H1 (cell line): ENCODE measurements at regions not wholly inside any gene's neighbourhood (a gene's known extent, or its start where the extent isn't known, plus 50 kb on each side); places are given as distances from the start of the nearest gene placed in this dataset.

ENCODE experiments used
- CHD7 ChIP-seq: fragments of 300-600 bp; sonication (generic); IDR thresholded peaks from 2 replicates; pipeline ENCODE4 v1.7.1; 2012; ENCODE audit warnings: low read length, moderate library complexity, mild to moderate bottlenecking, inconsistent platforms; ENCODE audit not compliant: insufficient replicate concordance
- EGR1 ChIP-seq: IDR thresholded peaks from 2 replicates; pipeline ENCODE4 v1.6.1; 2011; ENCODE audit warnings: low read depth, low read length, borderline replicate concordance
- FOSL1 ChIP-seq: IDR thresholded peaks from 2 replicates; pipeline ENCODE4 v1.6.1; 2011; ENCODE audit warnings: mild to moderate bottlenecking, low read depth, low read length, moderate library complexity; ENCODE audit not compliant: insufficient read depth
- GABPA ChIP-seq: IDR thresholded peaks from 2 replicates; pipeline ENCODE4 v1.6.1; 2011; ENCODE audit warnings: mild to moderate bottlenecking, low read length, moderate library complexity, borderline replicate concordance; ENCODE audit not compliant: insufficient read depth
- HDAC6 ChIP-seq: IDR thresholded peaks from one replicate; pipeline ENCODE4 v1.7.1; 2012; ENCODE audit warnings: low read depth, mild to moderate bottlenecking, inconsistent platforms, low read length, moderate library complexity
- MAX ChIP-seq: IDR thresholded peaks from 2 replicates; pipeline ENCODE4 v1.6.1; 2012; ENCODE audit warnings: inconsistent platforms
- NANOG ChIP-seq: IDR thresholded peaks from 2 replicates; pipeline ENCODE4 v1.6.1; 2011; ENCODE audit warnings: low read length, low read depth, mild to moderate bottlenecking, inconsistent platforms; ENCODE audit not compliant: insufficient read depth, poor library complexity, severe bottlenecking
- RFX5 ChIP-seq: IDR thresholded peaks from 2 replicates; pipeline ENCODE4 v1.6.1; 2011; ENCODE audit warnings: low read depth, low read length, improper control_type of control experiment, borderline replicate concordance
- RNF2 ChIP-seq: fragments of 200-900, 300-1000 bp; sonication (generic); IDR thresholded peaks from 2 replicates; pipeline ENCODE4 v1.7.1; 2016; ENCODE audit warnings: borderline replicate concordance, low read depth, mild to moderate bottlenecking, antibody characterized with exemption, low read length; ENCODE audit not compliant: poor library complexity, severe bottlenecking; ENCODE audit errors: missing control alignments
- SIRT6 ChIP-seq: IDR thresholded peaks from one replicate; pipeline ENCODE4 v1.7.1; 2012; ENCODE audit warnings: low read length, inconsistent platforms
- SP2 ChIP-seq: IDR thresholded peaks from 2 replicates; pipeline ENCODE4 v1.6.1; 2012; ENCODE audit warnings: mild to moderate bottlenecking, low read length, inconsistent platforms
- YY1 ChIP-seq: IDR thresholded peaks from 2 replicates; pipeline ENCODE4 v1.6.1; 2011; ENCODE audit warnings: low read depth, mild to moderate bottlenecking, low read length

DNA sequence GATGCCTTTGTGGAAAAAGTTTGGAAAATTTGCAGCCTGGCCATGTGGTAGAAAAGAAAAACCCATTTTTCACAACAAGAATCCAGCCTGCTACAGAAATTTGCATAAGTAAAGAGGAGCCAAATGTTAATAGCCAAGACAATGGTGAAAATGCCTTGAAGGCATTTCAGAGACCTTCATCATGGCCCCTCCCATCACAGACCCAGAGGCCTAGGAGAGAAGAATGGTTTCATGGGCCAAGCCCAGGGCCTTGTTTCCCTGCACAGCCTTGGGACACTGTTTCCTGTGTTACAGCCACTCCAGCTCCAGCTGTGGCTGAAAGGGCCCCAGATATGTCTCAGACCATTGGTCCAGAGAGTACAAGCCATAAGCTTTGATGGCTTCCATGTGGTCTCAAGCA is 101.4 kb upstream of the LINC00632 start (continued):
- no peak for TF ChIP-seq CHD7
- no peak for TF ChIP-seq MAX
- TF ChIP-seq EGR1 = no peak
- TF ChIP-seq SP2 = no peak
- TF ChIP-seq NANOG = no peak
- no peak for TF ChIP-seq FOSL1
- no peak for TF ChIP-seq SIRT6
- TF ChIP-seq RFX5 = no peak
- no peak for TF ChIP-seq HDAC6
- no peak for TF ChIP-seq GABPA
- TF ChIP-seq YY1 = no peak
- TF ChIP-seq RNF2 = no peak
